ENCODE measurements at regions not wholly inside any gene's neighbourhood (a gene's known extent, or its start where the extent isn't known, plus 50 kb on each side); places are given as distances from the start of the nearest gene placed in this dataset.
"Not testable (repeated sequence)": the region's sequence is repeated elsewhere in the genome, so short reads cannot be mapped to it uniquely, and the experiment has no call there.

GRCh38 chr17:64794113-64794512 is 125.2 kb downstream of the LRRC37A3 start:
- H3K4me2 ChIP-seq (ENCODE audit: low read length); H3K4me1 ChIP-seq (ENCODE audit: control insufficient read depth in 1 of 2, insufficient read depth in 2 of 2, low read length in 2 of 2); H3K9me3 ChIP-seq (ENCODE audit: insufficient read depth, low read depth, low read length); H3K79me1 ChIP-seq (ENCODE audit: low read length); H3K79me2 ChIP-seq (ENCODE audit: control insufficient read depth, insufficient read depth, low read length, poor library complexity); H2AK5ac ChIP-seq (ENCODE audit: low read length); H3K27ac ChIP-seq (ENCODE audit: low read depth, low read length); H3K4me3 ChIP-seq (ENCODE audit: low read depth, low read length); H3K4ac ChIP-seq (ENCODE audit: low read depth, low read length); H3K9ac ChIP-seq (ENCODE audit: low read length); H2BK120ac ChIP-seq (ENCODE audit: insufficient read depth, low read length, poor library complexity); H3K18ac ChIP-seq (ENCODE audit: low read length); H3K23ac ChIP-seq (ENCODE audit: low read length); H2BK5ac ChIP-seq (ENCODE audit: low read depth, low read length, poor library complexity); H2BK12ac ChIP-seq (ENCODE audit: low read length); H4K12ac ChIP-seq (ENCODE audit: low read depth, low read length); DNase-seq; H4K8ac ChIP-seq (ENCODE audit: low read depth, low read length); H2AFZ ChIP-seq (ENCODE audit: insufficient read depth, low read length, poor library complexity); H3K27me3 ChIP-seq (ENCODE audit: insufficient read depth, low read length); H4K91ac ChIP-seq (ENCODE audit: low read depth, low read length); H3K14ac ChIP-seq (ENCODE audit: low read length): not testable (repeated sequence)
- no CpG with 5 or more reads among the region's 4 CpGs for WGBS (ENCODE audit: extremely low coverage, insufficient coverage, insufficient read length)
- H3K36me3 ChIP-seq (ENCODE audit: control insufficient read depth in 1 of 2, insufficient read depth in 2 of 2, low read length in 2 of 2), result peaks cover 11 to 21% of the 10 kb centered on the region in 2 experiments

GRCh38 chr17:64792793-64793575 is 126.3 kb downstream of the LRRC37A3 start:
- not testable (repeated sequence) for DNase-seq; H2BK120ac ChIP-seq (ENCODE audit: insufficient read depth, low read length, poor library complexity); H4K91ac ChIP-seq (ENCODE audit: low read depth, low read length); H3K23ac ChIP-seq (ENCODE audit: low read length); H3K4me3 ChIP-seq (ENCODE audit: low read depth, low read length); H2BK5ac ChIP-seq (ENCODE audit: low read depth, low read length, poor library complexity); H2AK5ac ChIP-seq (ENCODE audit: low read length); H3K27ac ChIP-seq (ENCODE audit: low read depth, low read length); H3K4me1 ChIP-seq (ENCODE audit: control insufficient read depth in 1 of 2, insufficient read depth in 2 of 2, low read length in 2 of 2); H2BK12ac ChIP-seq (ENCODE audit: low read length); H3K18ac ChIP-seq (ENCODE audit: low read length); H3K4me2 ChIP-seq (ENCODE audit: low read length); H3K9me3 ChIP-seq (ENCODE audit: insufficient read depth, low read depth, low read length); H3K79me1 ChIP-seq (ENCODE audit: low read length); H3K4ac ChIP-seq (ENCODE audit: low read depth, low read length); H4K8ac ChIP-seq (ENCODE audit: low read depth, low read length); H2AFZ ChIP-seq (ENCODE audit: insufficient read depth, low read length, poor library complexity); H3K27me3 ChIP-seq (ENCODE audit: insufficient read depth, low read length); H4K12ac ChIP-seq (ENCODE audit: low read depth, low read length); H3K79me2 ChIP-seq (ENCODE audit: control insufficient read depth, insufficient read depth, low read length, poor library complexity); H3K9ac ChIP-seq (ENCODE audit: low read length); H3K14ac ChIP-seq (ENCODE audit: low read length)
- WGBS (ENCODE audit: extremely low coverage, insufficient coverage, insufficient read length), result no CpG with 5 or more reads among the region's 12 CpGs
- peaks cover 11 to 21% of the 10 kb centered on the region in 2 experiments for H3K36me3 ChIP-seq (ENCODE audit: control insufficient read depth in 1 of 2, insufficient read depth in 2 of 2, low read length in 2 of 2)

GRCh38 chr17:64792276-64792675 is 127.0 kb downstream of the LRRC37A3 start:
- H3K4me2 ChIP-seq (ENCODE audit: low read length); H3K79me1 ChIP-seq (ENCODE audit: low read length); H2BK120ac ChIP-seq (ENCODE audit: insufficient read depth, low read length, poor library complexity); H3K14ac ChIP-seq (ENCODE audit: low read length); H3K79me2 ChIP-seq (ENCODE audit: control insufficient read depth, insufficient read depth, low read length, poor library complexity); H3K4me3 ChIP-seq (ENCODE audit: low read depth, low read length); H3K27ac ChIP-seq (ENCODE audit: low read depth, low read length); H3K4me1 ChIP-seq (ENCODE audit: control insufficient read depth in 1 of 2, insufficient read depth in 2 of 2, low read length in 2 of 2); DNase-seq; H4K91ac ChIP-seq (ENCODE audit: low read depth, low read length); H3K9me3 ChIP-seq (ENCODE audit: insufficient read depth, low read depth, low read length); H2AK5ac ChIP-seq (ENCODE audit: low read length); H4K8ac ChIP-seq (ENCODE audit: low read depth, low read length); H4K12ac ChIP-seq (ENCODE audit: low read depth, low read length); H3K23ac ChIP-seq (ENCODE audit: low read length); H3K9ac ChIP-seq (ENCODE audit: low read length); H3K18ac ChIP-seq (ENCODE audit: low read length); H3K27me3 ChIP-seq (ENCODE audit: insufficient read depth, low read length); H2BK12ac ChIP-seq (ENCODE audit: low read length); H3K4ac ChIP-seq (ENCODE audit: low read depth, low read length); H2BK5ac ChIP-seq (ENCODE audit: low read depth, low read length, poor library complexity); H2AFZ ChIP-seq (ENCODE audit: insufficient read depth, low read length, poor library complexity): not testable (repeated sequence)
- peaks cover 11 to 17% of the 10 kb centered on the region in 2 experiments for H3K36me3 ChIP-seq (ENCODE audit: control insufficient read depth in 1 of 2, insufficient read depth in 2 of 2, low read length in 2 of 2)
- no CpG with 5 or more reads among the region's 12 CpGs for WGBS (ENCODE audit: extremely low coverage, insufficient coverage, insufficient read length)

- not testable (repeated sequence) for H2BK12ac ChIP-seq (ENCODE audit: low read length); DNase-seq; H3K4me3 ChIP-seq (ENCODE audit: low read depth, low read length); H3K18ac ChIP-seq (ENCODE audit: low read length); H3K27ac ChIP-seq (ENCODE audit: low read depth, low read length); H3K14ac ChIP-seq (ENCODE audit: low read length); H4K12ac ChIP-seq (ENCODE audit: low read depth, low read length); H3K9me3 ChIP-seq (ENCODE audit: insufficient read depth, low read depth, low read length); H3K27me3 ChIP-seq (ENCODE audit: insufficient read depth, low read length); H3K9ac ChIP-seq (ENCODE audit: low read length); H2BK120ac ChIP-seq (ENCODE audit: insufficient read depth, low read length, poor library complexity); H2AK5ac ChIP-seq (ENCODE audit: low read length); H3K4me1 ChIP-seq (ENCODE audit: control insufficient read depth in 1 of 2, insufficient read depth in 2 of 2, low read length in 2 of 2); H4K91ac ChIP-seq (ENCODE audit: low read depth, low read length); H3K23ac ChIP-seq (ENCODE audit: low read length); H2AFZ ChIP-seq (ENCODE audit: insufficient read depth, low read length, poor library complexity); H3K79me1 ChIP-seq (ENCODE audit: low read length); H3K79me2 ChIP-seq (ENCODE audit: control insufficient read depth, insufficient read depth, low read length, poor library complexity); H2BK5ac ChIP-seq (ENCODE audit: low read depth, low read length, poor library complexity); H3K4me2 ChIP-seq (ENCODE audit: low read length); H4K8ac ChIP-seq (ENCODE audit: low read depth, low read length); H3K4ac ChIP-seq (ENCODE audit: low read depth, low read length)
- no CpG with 5 or more reads among the region's 5 CpGs for WGBS (ENCODE audit: extremely low coverage, insufficient coverage, insufficient read length)
- H3K36me3 ChIP-seq (ENCODE audit: control insufficient read depth in 1 of 2, insufficient read depth in 2 of 2, low read length in 2 of 2), result peaks cover 12 to 19% of the 10 kb centered on the region in 2 experiments
These were observed 127.6 kb downstream of the LRRC37A3 start for GRCh38 chr17:64791691-64792090.

Data from trophoblast cell (in vitro differentiated cells and primary cell).